DND-41 (cell line): ENCODE measurements at regions not wholly inside any gene's neighbourhood (a gene's known extent, or its start where the extent isn't known, plus 50 kb on each side); places are given as distances from the start of the nearest gene placed in this dataset.
"Not testable (repeated sequence)": the region's sequence is repeated elsewhere in the genome, so short reads cannot be mapped to it uniquely, and the experiment has no call there.

Source experiments
- ATAC-seq: fragments of 200-7000 bp; cut with Tn5 transposase; 3 replicates; pipeline ENCODE4 v1.9.1; 2021; ENCODE audit warnings: low read depth; ENCODE audit not compliant: insufficient read depth
- DNase-seq: peaks from one replicate; pipeline ENCODE4 v3.0.0-alpha.2; 2020
- H2AFZ ChIP-seq: 2 replicates; pipeline ENCODE4 v1.6.0; 2012; ENCODE audit warnings: low read depth, low read length
- H3K27ac ChIP-seq: 2 replicates; pipeline ENCODE4 v1.5.1; 2012; ENCODE audit warnings: low read length, inconsistent platforms
- H3K27me3 ChIP-seq: fragments of 200-600 bp; sonication (generic); 2 replicates; pipeline ENCODE4 v1.6.0; 2012; ENCODE audit warnings: low read length, mild to moderate bottlenecking, inconsistent platforms; ENCODE audit not compliant: insufficient read depth, poor library complexity
- H3K36me3 ChIP-seq: 2 replicates; pipeline ENCODE4 v1.5.1; 2012; ENCODE audit warnings: low read length, inconsistent platforms; ENCODE audit not compliant: insufficient read depth
- H3K4me1 ChIP-seq: 2 replicates; pipeline ENCODE4 v1.5.1; 2012; ENCODE audit warnings: mild to moderate bottlenecking, low read length; ENCODE audit not compliant: insufficient read depth
- H3K4me2 ChIP-seq: 2 replicates; pipeline ENCODE4 v1.6.0; 2012; ENCODE audit warnings: mild to moderate bottlenecking, moderate library complexity, low read length, inconsistent platforms; ENCODE audit not compliant: insufficient read depth
- H3K4me3 ChIP-seq, 2 experiments: fragments of 200-600 bp in 1 of 2; shearing (Covaris generic) in 1 of 2; 2 replicates each; pipeline ENCODE4 v1.5.1; 2012 to 2016; ENCODE audit warnings: inconsistent platforms in 2 of 2, low read length in 2 of 2, mild to moderate bottlenecking in 2 of 2, low read depth in 1 of 2, moderate library complexity in 1 of 2
- H3K79me2 ChIP-seq: 2 replicates; pipeline ENCODE4 v1.6.0; 2012; ENCODE audit warnings: low read length, inconsistent platforms; ENCODE audit not compliant: insufficient read depth
- H3K9ac ChIP-seq: 2 replicates; pipeline ENCODE4 v1.6.0; 2012; ENCODE audit warnings: low read depth, mild to moderate bottlenecking, inconsistent platforms, low read length, moderate library complexity
- H3K9me3 ChIP-seq: 2 replicates; pipeline ENCODE4 v1.5.1; 2012; ENCODE audit warnings: low read length, moderate library complexity, mild to moderate bottlenecking, inconsistent platforms; ENCODE audit not compliant: insufficient read depth, severe bottlenecking
- H4K20me1 ChIP-seq: 2 replicates; pipeline ENCODE4 v1.6.0; 2012; ENCODE audit warnings: low read length; ENCODE audit not compliant: insufficient read depth
- CTCF ChIP-seq: IDR thresholded peaks from 2 replicates; pipeline ENCODE4 v1.5.1; 2012; ENCODE audit warnings: borderline replicate concordance, low read length, moderate library complexity, mild to moderate bottlenecking; ENCODE audit not compliant: poor library complexity, severe bottlenecking; ENCODE audit errors: extremely low read depth
- EZH2 ChIP-seq: IDR thresholded peaks from 3 replicates; pipeline ENCODE4 v1.6.1; 2012; ENCODE audit warnings: borderline replicate concordance, low read depth, mild to moderate bottlenecking, moderate library complexity, low read length, inconsistent platforms; ENCODE audit not compliant: severe bottlenecking

DNA sequence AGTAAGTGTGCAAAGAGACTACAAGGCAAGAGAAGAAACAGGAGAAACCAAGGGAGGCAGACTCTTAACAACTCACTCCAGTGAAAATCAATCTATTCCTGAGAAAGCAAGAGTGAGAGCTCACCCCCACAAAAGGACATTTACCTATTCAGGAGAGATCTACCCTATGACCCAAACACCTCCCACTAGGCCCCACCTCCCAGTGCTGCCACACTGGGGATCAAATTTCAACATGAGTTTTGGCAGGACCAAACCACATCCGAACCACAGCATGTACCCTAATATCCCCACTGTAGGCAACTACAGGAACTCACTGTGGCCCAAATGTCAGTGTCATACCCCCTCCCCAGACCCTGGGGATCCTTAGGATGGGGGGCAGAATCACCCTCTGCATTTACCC lies 526.2 kb upstream of the B3GAT1 start:
- Histone ChIP-seq H3K79me2 (no peaks in the 10 kb centered on the region), H2AFZ (no peak overlapping the region), H3K9me3 (no peaks in the 10 kb centered on the region), H3K27ac (no peak overlapping the region), H3K27me3 (peaks cover 2% of the 10 kb centered on the region), H3K4me1 (no peaks in the 10 kb centered on the region), H3K4me2 (no peak overlapping the region), H3K4me3 (no peak overlapping the region), H4K20me1 (no peaks in the 10 kb centered on the region), H3K36me3 (no peaks in the 10 kb centered on the region), H3K9ac (no peak overlapping the region)
- TF ChIP-seq EZH2 (no peak), CTCF (no peak)
- ATAC-seq (no peak), DNase-seq (no peak)

GRCh38 chr11:134937193-134937592 lies 525.2 kb upstream of the B3GAT1 start:
- not testable (repeated sequence) for H3K4me3 ChIP-seq, H3K9me3 ChIP-seq, H3K9ac ChIP-seq, H3K79me2 ChIP-seq, ATAC-seq, H4K20me1 ChIP-seq, H3K4me2 ChIP-seq, DNase-seq, H3K27me3 ChIP-seq, H3K36me3 ChIP-seq, H3K4me1 ChIP-seq, H2AFZ ChIP-seq, H3K27ac ChIP-seq
- TF ChIP-seq CTCF: peak; percentile 23

DNA sequence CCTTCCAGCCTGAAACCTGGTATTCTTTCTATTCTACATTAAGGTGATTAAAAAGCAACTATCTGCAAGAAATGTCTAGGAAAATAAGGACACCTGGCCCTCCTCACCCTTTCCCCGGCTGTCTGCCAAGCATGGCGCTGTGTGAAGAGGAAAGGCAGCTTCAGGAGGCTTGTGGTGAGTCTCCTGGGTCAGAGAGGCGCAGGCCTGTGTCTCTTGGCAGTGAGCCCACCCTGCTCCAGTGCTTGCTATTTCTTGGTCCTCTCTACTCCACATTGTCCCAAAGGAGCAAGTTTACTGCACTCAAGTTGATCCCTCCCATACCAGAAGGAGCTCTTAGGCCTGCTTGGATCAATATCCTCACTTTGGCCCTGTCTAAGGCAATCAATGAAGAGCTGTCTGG lies 520.7 kb upstream of the B3GAT1 start:
- H3K9ac ChIP-seq: no peak overlapping the region

More for the DNA sequence above, 520.7 kb upstream of the B3GAT1 start:
- no peaks in the 10 kb centered on the region for H3K9me3 ChIP-seq
- H3K36me3 ChIP-seq: no peaks in the 10 kb centered on the region
- no peaks in the 10 kb centered on the region for H3K79me2 ChIP-seq
- no peak overlapping the region for H2AFZ ChIP-seq
- H3K4me3 ChIP-seq: no peak overlapping the region
- no peaks in the 10 kb centered on the region for H4K20me1 ChIP-seq
- no peak overlapping the region for H3K4me2 ChIP-seq
- H3K27ac ChIP-seq: no peak overlapping the region
- no peak for DNase-seq
- no peak for ATAC-seq
- TF ChIP-seq EZH2: no peak
- no peak for TF ChIP-seq CTCF
- peaks cover 2% of the 10 kb centered on the region for H3K27me3 ChIP-seq
- no peaks in the 10 kb centered on the region for H3K4me1 ChIP-seq
